Colonic mucosa (tissue), 4 donors: ENCODE measurements at regions not wholly inside any gene's neighbourhood (a gene's known extent, or its start where the extent isn't known, plus 50 kb on each side); places are given as distances from the start of the nearest gene placed in this dataset.

Experiments used
- DNase-seq: peaks from one replicate; pipeline ENCODE4 v3.0.0-alpha.2; 2020
- H3K27ac ChIP-seq: fragments of 200-600 bp; one replicate; pipeline ENCODE4 v1.8.0; 2021
- H3K27me3 ChIP-seq: fragments of 200-600 bp; one replicate; pipeline ENCODE4 v1.8.0; 2021
- H3K36me3 ChIP-seq: fragments of 200-600 bp; one replicate; pipeline ENCODE4 v1.8.0; 2021
- H3K4me1 ChIP-seq: fragments of 200-600 bp; one replicate; pipeline ENCODE4 v1.8.0; 2021; ENCODE audit warnings: mild to moderate bottlenecking
- H3K4me3 ChIP-seq: fragments of 200-600 bp; one replicate; pipeline ENCODE4 v1.8.0; 2021
- H3K9ac ChIP-seq, 2 donors: one replicate each; pipeline ENCODE4 v1.7.0; 2013; ENCODE audit warnings: control low read depth in 2 of 2, low read depth in 2 of 2, low read length in 2 of 2
- H3K9me3 ChIP-seq: fragments of 200-600 bp; one replicate; pipeline ENCODE4 v1.8.0; 2021
- intact Hi-C: fragments of 100-400 bp; cut with DNase I; formaldehyde crosslinking; loops from one replicate; pipeline ENCODE4 v1.14.1; 2022
- TF ChIP-seq, protein P1 (sequence below): fragments of 200-600 bp; IDR thresholded peaks from one replicate; pipeline ENCODE4 v1.8.0; 2022; ENCODE audit warnings: antibody characterized with exemption, mild to moderate bottlenecking
- donor health status: healthy.
- donor health status: DM: no; HTN: no; CAD: no.
- donor health status: DM: no; HTN: no; CAD: no.

DNA sequence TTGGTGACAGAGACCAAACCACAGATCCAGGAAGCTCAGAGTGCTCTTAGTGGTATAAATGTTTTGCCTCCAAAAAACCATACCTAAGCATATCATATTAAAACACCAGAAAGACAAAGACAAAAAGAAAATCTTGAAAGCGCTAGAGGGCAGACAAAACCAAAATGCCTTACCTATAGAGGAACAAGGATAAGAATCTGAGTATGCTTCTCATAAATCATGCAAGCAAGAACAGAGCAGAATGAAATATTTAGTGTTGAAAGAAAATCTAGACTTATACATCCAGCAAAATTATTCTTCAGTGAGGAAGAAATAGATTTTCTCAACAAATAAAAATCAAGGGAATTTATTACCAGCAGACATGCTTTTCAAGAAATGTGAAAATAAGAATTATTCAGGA lies 941.0 kb upstream of the INTU start:
- DNase-seq: no peak
- Histone ChIP-seq H3K27ac (no peak overlapping the region), H3K9me3 (no peaks in the 10 kb centered on the region), H3K36me3 (no peaks in the 10 kb centered on the region), H3K4me3 (no peak overlapping the region), H3K4me1 (no peaks in the 10 kb centered on the region), H3K9ac (no peak overlapping the region), H3K27me3 (no peaks in the 10 kb centered on the region)
- intact Hi-C loops: no loop called here
- TF ChIP-seq, protein P1, sequence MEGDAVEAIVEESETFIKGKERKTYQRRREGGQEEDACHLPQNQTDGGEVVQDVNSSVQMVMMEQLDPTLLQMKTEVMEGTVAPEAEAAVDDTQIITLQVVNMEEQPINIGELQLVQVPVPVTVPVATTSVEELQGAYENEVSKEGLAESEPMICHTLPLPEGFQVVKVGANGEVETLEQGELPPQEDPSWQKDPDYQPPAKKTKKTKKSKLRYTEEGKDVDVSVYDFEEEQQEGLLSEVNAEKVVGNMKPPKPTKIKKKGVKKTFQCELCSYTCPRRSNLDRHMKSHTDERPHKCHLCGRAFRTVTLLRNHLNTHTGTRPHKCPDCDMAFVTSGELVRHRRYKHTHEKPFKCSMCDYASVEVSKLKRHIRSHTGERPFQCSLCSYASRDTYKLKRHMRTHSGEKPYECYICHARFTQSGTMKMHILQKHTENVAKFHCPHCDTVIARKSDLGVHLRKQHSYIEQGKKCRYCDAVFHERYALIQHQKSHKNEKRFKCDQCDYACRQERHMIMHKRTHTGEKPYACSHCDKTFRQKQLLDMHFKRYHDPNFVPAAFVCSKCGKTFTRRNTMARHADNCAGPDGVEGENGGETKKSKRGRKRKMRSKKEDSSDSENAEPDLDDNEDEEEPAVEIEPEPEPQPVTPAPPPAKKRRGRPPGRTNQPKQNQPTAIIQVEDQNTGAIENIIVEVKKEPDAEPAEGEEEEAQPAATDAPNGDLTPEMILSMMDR: no peak

DNA sequence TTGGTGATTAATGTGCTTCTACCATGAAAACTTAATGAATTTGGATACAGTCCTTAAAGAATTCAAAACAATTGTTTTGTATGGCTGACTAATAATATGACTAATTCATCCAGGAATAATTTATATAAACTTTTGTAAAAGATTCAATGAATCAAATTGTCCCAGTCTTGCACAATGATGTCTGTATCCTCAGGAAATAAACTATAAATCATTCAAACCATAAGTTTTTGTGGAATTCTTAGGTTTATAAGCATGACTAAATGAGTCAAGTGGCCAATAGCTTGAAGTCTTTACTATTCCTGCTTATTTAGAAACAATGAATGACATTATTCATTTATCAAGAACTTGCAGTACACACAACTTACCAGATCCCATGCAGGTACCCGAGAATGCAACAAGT lies 935.0 kb upstream of the INTU start:
- Histone ChIP-seq H3K36me3 (no peaks in the 10 kb centered on the region), H3K27me3 (no peaks in the 10 kb centered on the region)
- intact Hi-C loops: no loop called here

DNA sequence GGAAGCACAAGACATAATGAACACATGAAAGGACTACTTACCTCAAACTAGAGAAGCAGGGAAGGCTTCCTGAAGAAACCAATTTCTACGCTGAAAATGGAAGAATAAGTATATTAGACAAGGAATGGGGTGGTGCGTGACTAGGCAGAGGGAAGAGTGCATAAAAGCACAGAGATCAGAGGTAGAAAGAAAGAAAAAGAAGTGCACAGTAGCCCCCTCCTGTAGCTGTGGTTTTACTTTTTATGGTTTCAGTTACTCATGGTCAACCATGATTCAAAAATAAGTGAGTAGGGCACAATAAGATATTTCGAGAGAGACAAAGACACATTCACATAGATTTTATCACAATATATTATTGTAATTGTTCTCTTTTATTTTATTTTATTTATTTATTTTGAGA lies 934.5 kb upstream of the INTU start:
- Histone ChIP-seq H3K36me3 (no peaks in the 10 kb centered on the region), H3K9ac (no peak overlapping the region), H3K27me3 (no peaks in the 10 kb centered on the region), H3K4me3 (no peak overlapping the region), H3K4me1 (no peaks in the 10 kb centered on the region), H3K27ac (no peak overlapping the region), H3K9me3 (no peaks in the 10 kb centered on the region)
- TF ChIP-seq, protein P1: no peak
- intact Hi-C loops: no loop called here
- DNase-seq: no peak

More for the DNA sequence above, 935.0 kb upstream of the INTU start:
- no peak overlapping the region for H3K4me3 ChIP-seq
- H3K9me3 ChIP-seq: no peaks in the 10 kb centered on the region
- no peak overlapping the region for H3K9ac ChIP-seq
- DNase-seq: no peak
- H3K27ac ChIP-seq: no peak overlapping the region
- no peaks in the 10 kb centered on the region for H3K4me1 ChIP-seq
- TF ChIP-seq, protein P1: no peak

DNA sequence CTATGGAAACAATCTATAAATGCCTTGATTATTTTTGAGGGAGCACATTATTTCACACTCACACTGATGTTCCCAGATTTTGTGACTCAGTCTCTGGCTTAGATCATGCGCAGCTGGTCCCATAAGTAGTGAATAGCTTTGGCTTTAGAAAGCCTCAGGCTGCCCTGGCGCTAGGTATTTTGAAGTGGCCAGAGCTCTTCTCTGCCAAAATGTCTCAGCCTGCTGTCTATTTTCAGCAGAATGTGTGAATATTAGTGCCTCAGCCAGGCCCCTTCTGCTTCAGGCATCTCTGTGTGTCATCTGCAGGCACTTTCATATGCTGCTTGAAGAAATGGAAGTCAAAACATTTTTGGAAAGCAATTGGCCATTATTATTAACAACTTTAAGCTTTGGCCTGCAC lies 931.0 kb upstream of the INTU start:
- DNase-seq: no peak
- H3K27me3 ChIP-seq: no peaks in the 10 kb centered on the region
- H3K4me1 ChIP-seq: no peaks in the 10 kb centered on the region
- H3K9me3 ChIP-seq: no peaks in the 10 kb centered on the region
- H3K27ac ChIP-seq: no peak overlapping the region
- no peaks in the 10 kb centered on the region for H3K36me3 ChIP-seq
- no peak overlapping the region for H3K4me3 ChIP-seq
- intact Hi-C loops: no loop called here
- TF ChIP-seq, protein P1: no peak
- H3K9ac ChIP-seq: no peak overlapping the region

DNA sequence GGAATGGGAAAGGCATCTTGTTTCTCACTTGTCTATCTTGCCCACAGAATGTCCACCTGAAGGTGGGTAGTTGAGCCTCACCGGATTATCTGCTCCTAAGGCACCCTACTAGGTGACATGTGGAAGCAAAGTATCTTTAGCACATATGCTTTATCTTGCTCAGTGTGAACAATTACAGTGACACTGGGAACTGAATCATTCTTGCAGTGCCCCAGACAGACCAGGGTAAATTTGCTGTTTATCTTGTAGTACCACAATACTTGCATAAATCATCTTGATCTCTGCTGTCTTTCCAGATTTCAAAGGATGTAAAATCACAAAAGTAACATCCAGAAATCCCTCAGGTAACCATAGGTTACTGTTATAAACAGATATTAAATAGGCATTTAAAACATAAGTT lies 930.0 kb upstream of the INTU start:
- Histone ChIP-seq H3K27me3 (no peaks in the 10 kb centered on the region), H3K4me1 (no peaks in the 10 kb centered on the region), H3K27ac (no peak overlapping the region), H3K4me3 (no peak overlapping the region), H3K36me3 (no peaks in the 10 kb centered on the region), H3K9me3 (no peaks in the 10 kb centered on the region), H3K9ac (no peak overlapping the region)
- TF ChIP-seq, protein P1: no peak
- intact Hi-C loops: no loop called here
- no peak for DNase-seq

DNA sequence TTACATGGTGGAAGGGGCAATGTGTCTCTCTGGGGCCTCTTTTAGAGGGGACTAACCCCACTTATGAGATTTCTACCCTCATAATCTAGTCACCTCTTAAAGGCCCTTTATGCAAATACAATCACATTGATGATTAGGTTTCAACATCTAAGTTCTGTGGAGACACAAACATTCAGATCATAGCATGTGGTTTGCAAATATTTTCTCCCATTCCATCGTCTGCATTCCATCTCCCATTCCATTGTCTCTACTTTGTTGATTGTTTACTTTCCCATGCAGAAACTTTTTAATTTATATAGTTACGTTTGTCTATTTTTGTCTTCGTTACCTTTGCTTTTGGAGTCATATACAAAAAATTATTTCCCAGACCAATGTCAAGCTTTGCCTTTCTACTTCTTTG lies 927.5 kb upstream of the INTU start:
- Histone ChIP-seq H3K9me3 (no peaks in the 10 kb centered on the region), H3K4me3 (no peak overlapping the region), H3K27ac (no peak overlapping the region), H3K9ac (no peak overlapping the region), H3K36me3 (no peaks in the 10 kb centered on the region), H3K27me3 (no peaks in the 10 kb centered on the region), H3K4me1 (no peaks in the 10 kb centered on the region)
- DNase-seq: no peak
- intact Hi-C loops: no loop called here
- TF ChIP-seq, protein P1: no peak
